ENCODE measurements at regions not wholly inside any gene's neighbourhood (a gene's known extent, or its start where the extent isn't known, plus 50 kb on each side); places are given as distances from the start of the nearest gene placed in this dataset.

DNA sequence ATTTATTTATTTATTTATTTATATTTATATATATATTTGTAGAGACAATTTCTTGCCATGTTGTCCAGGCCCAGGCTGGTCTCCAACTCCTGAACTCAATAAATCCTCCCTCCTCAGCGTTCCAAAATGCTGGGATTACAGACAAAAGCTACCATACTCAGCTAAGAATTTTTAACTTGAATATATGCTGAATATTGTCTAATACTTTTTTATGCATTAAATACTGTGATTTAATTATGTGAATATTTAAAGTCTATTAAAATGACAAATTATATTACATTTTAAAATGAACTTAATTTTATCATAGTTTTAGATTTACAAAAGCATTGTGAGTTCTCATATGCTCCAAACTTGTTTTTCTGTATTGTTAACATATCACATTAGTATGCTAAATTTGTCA is 1022.4 kb downstream of the GRIK2 start:
- Histone ChIP-seq H3K4me2 (ENCODE audit: insufficient read depth in 1 of 2, low read depth in 2 of 2, low read length in 2 of 2) (no peak overlapping the region), H3K14ac (ENCODE audit: insufficient read length) (no peak overlapping the region), H4K8ac (ENCODE audit: extremely low read depth, insufficient read depth, low read length) (no peak overlapping the region), H3K27me3 (replicated peaks in 1 of 4; ENCODE audit: control insufficient read depth in 3 of 4, extremely low read depth in 1 of 4, insufficient read depth in 3 of 4, low read length in 3 of 4) (no peaks in the 10 kb centered on the region), H4K5ac (ENCODE audit: insufficient read length, low read depth, low read length) (no peak overlapping the region), H3K56ac (replicated peaks; ENCODE audit: insufficient read length, low read depth, low read length) (no peak overlapping the region), H2AFZ (ENCODE audit: low read length) (no peak overlapping the region), H3K4me3 (ENCODE audit: extremely low read depth in 1 of 4, insufficient read depth in 2 of 4, low read depth in 3 of 4, low read length in 4 of 4) (no peak overlapping the region), H2BK15ac (ENCODE audit: low read length) (no peak overlapping the region), H2BK20ac (ENCODE audit: low read length) (no peak overlapping the region), H2BK120ac (replicated peaks; ENCODE audit: low read depth, low read length) (no peak overlapping the region), H3K36me3 (ENCODE audit: control insufficient read depth in 2 of 4, insufficient read depth in 4 of 4, low read length in 3 of 4) (no peaks in the 10 kb centered on the region), H3K23me2 (ENCODE audit: low read depth, low read length) (no peaks in the 10 kb centered on the region), H3K79me2 (ENCODE audit: control insufficient read depth in 1 of 2, insufficient read depth in 2 of 2, low read length in 2 of 2) (no peaks in the 10 kb centered on the region), H4K91ac (replicated peaks; ENCODE audit: insufficient read length, low read length) (no peak overlapping the region), H3K23ac (ENCODE audit: insufficient read length) (no peak overlapping the region), H2BK5ac (ENCODE audit: low read depth, low read length) (no peak overlapping the region), H3K79me1 (ENCODE audit: low read depth, low read length) (no peaks in the 10 kb centered on the region), H3K4me1 (replicated peaks in 1 of 4; ENCODE audit: control insufficient read depth in 3 of 4, insufficient read depth in 4 of 4, low read length in 3 of 4) (no peaks in the 10 kb centered on the region), H3K27ac (ENCODE audit: low read depth, low read length) (no peak overlapping the region), H3K18ac (ENCODE audit: extremely low read depth, low read length) (no peak overlapping the region), H3K9me3 (ENCODE audit: insufficient read depth in 2 of 2, low read depth in 1 of 2, low read length in 1 of 2) (no peaks in the 10 kb centered on the region), H2BK12ac (ENCODE audit: low read depth, low read length) (no peak overlapping the region), H4K20me1 (replicated peaks in 1 of 2; ENCODE audit: control insufficient read depth in 1 of 2, insufficient read depth in 2 of 2, low read length in 2 of 2) (no peaks in the 10 kb centered on the region), H3K4ac (replicated peaks; ENCODE audit: insufficient read length, low read depth, low read length) (no peak overlapping the region), H3K9ac (replicated peaks in 1 of 4; ENCODE audit: extremely low read depth in 1 of 4, low read depth in 3 of 4, low read length in 3 of 4) (no peak overlapping the region), H2AK5ac (ENCODE audit: low read depth, low read length) (no peak overlapping the region)
- CTCF ChIA-PET (ENCODE audit: partially characterized antibody), result no interaction called here
- no peak for DNase-seq (ENCODE audit: low read depth in 1 of 2, low spot score in 2 of 2)
- 96% methylated on average over 1 of the region's 1 CpG; no CpG with 5 or more reads in 1 of the 2 experiments for WGBS, 2 experiments (ENCODE audit: extremely low coverage in 1 of 2, insufficient coverage in 1 of 2, insufficient read length in 1 of 2, insufficient replicate concordance in 2 of 2, low coverage in 1 of 2, low lambda C conversion rate in 2 of 2, missing lambda C conversion rate in 1 of 2)
- no peak for FAIRE-seq
- POLR2A ChIA-PET (ENCODE audit: partially characterized antibody), result no interaction called here
- TF ChIP-seq POU5F1 (IDR thresholded peaks at IDR 0.05; ENCODE audit: low read depth, low read length) (no peak), CBX5 (IDR thresholded peaks at IDR 0.05; ENCODE audit: low read depth, low read length) (no peak), GABPA (IDR thresholded peaks at IDR 0.05; ENCODE audit: borderline replicate concordance, insufficient read depth, low read length) (no peak), SIRT6 (IDR thresholded peaks at IDR 0.05; ENCODE audit: low read length) (no peak)
- TF ChIP-seq, protein P1, sequence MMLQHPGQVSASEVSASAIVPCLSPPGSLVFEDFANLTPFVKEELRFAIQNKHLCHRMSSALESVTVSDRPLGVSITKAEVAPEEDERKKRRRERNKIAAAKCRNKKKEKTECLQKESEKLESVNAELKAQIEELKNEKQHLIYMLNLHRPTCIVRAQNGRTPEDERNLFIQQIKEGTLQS (IDR thresholded peaks at IDR 0.05; ENCODE audit: insufficient read depth, low read depth, low read length), result no peak

All from H1 (cell line).